Keratinocyte (primary cell): ENCODE measurements at regions not wholly inside any gene's neighbourhood (a gene's known extent, or its start where the extent isn't known, plus 50 kb on each side); places are given as distances from the start of the nearest gene placed in this dataset.

Source experiments
- DNase-seq: peaks from one replicate; pipeline ENCODE4 v3.0.0-alpha.2; 2011; ENCODE audit warnings: low read depth, missing footprints, low spot score
- FAIRE-seq: peaks from 2 replicates; lab custom pipeline; 2011; peaks lifted over from hg19 to GRCh38; lab: Jason Lieb, UNC
- H2AFZ ChIP-seq: 2 replicates; pipeline ENCODE4 v1.6.0; 2012; ENCODE audit warnings: low read length, control low read depth, inconsistent platforms; ENCODE audit not compliant: control insufficient read depth
- H3K27ac ChIP-seq: 2 replicates; pipeline ENCODE4 v1.5.1; 2011; ENCODE audit warnings: low read length; ENCODE audit not compliant: control insufficient read depth, insufficient read depth
- H3K27me3 ChIP-seq: 3 replicates; pipeline ENCODE4 v1.6.0; 2011; ENCODE audit warnings: low read length; ENCODE audit not compliant: control insufficient read depth, insufficient read depth; ENCODE audit errors: extremely low read depth
- H3K36me3 ChIP-seq, 2 experiments: 2 replicates in 1 of 2; 3 replicates in 1 of 2; pipeline ENCODE4 v1.5.1; 2011; ENCODE audit warnings: low read length in 2 of 2, mild to moderate bottlenecking in 1 of 2; ENCODE audit not compliant: control insufficient read depth in 2 of 2, insufficient read depth in 2 of 2; ENCODE audit errors: extremely low read depth in 1 of 2
- H3K4me1 ChIP-seq: 3 replicates; pipeline ENCODE4 v1.5.1; 2011; ENCODE audit warnings: low read length; ENCODE audit not compliant: control insufficient read depth, insufficient read depth; ENCODE audit errors: extremely low read depth
- H3K4me2 ChIP-seq: 3 replicates; pipeline ENCODE4 v1.6.0; 2011; ENCODE audit warnings: low read depth, low read length; ENCODE audit not compliant: control insufficient read depth, insufficient read depth; ENCODE audit errors: extremely low read depth
- H3K4me3 ChIP-seq, 3 experiments: fragments of 200-600 bp in 1 of 3; sonication (generic) in 1 of 3; 2 replicates in 2 of 3; 3 replicates in 1 of 3; pipeline ENCODE4 v1.5.1; 2011 to 2016; ENCODE audit warnings: low read length in 3 of 3, mild to moderate bottlenecking in 3 of 3, control low read depth in 2 of 3, inconsistent platforms in 1 of 3, low read depth in 1 of 3, mixed read lengths in 1 of 3, mixed run types in 1 of 3, moderate library complexity in 1 of 3; ENCODE audit not compliant: control insufficient read depth in 2 of 3, insufficient read depth in 2 of 3; ENCODE audit errors: extremely low read depth in 1 of 3
- H3K79me2 ChIP-seq: 2 replicates; pipeline ENCODE4 v1.6.0; 2012; ENCODE audit warnings: low read length; ENCODE audit not compliant: control insufficient read depth, insufficient read depth
- H3K9ac ChIP-seq: 3 replicates; pipeline ENCODE4 v1.6.0; 2011; ENCODE audit warnings: low read length; ENCODE audit not compliant: control insufficient read depth, insufficient read depth; ENCODE audit errors: extremely low read depth
- H3K9me1 ChIP-seq: 3 replicates; pipeline ENCODE4 v1.6.0; 2011; ENCODE audit warnings: low read length; ENCODE audit not compliant: control insufficient read depth, insufficient read depth; ENCODE audit errors: extremely low read depth
- H3K9me3 ChIP-seq: 2 replicates; pipeline ENCODE4 v1.5.1; 2012; ENCODE audit warnings: low read depth, low read length; ENCODE audit not compliant: control insufficient read depth
- H4K20me1 ChIP-seq: 3 replicates; pipeline ENCODE4 v1.6.0; 2011; ENCODE audit warnings: low read length; ENCODE audit not compliant: control insufficient read depth, insufficient read depth; ENCODE audit errors: extremely low read depth
- EZH2 ChIP-seq: IDR thresholded peaks from one replicate; pipeline ENCODE4 v1.6.1; 2012; ENCODE audit warnings: inconsistent platforms, mild to moderate bottlenecking, low read length, moderate library complexity
- dilution Hi-C: fragments of 300-500 bp; cut with MboI; formaldehyde crosslinking; loops from one replicate; pipeline ENCODE4 v1.7.0; 2020; ENCODE audit warnings: low sequenced_read_pairs; ENCODE audit not compliant: extremely low pct_ligation_motif_present
- TF ChIP-seq, protein P1 (sequence below), 3 experiments: IDR thresholded peaks in 1 of 3; conservative IDR thresholded peaks in 1 of 3; optimal IDR thresholded peaks in 1 of 3; 2 replicates in 2 of 3; 3 replicates in 1 of 3; pipeline versions ENCODE3 to v1.5.1; 2011; ENCODE audit warnings: low read length in 3 of 3, mild to moderate bottlenecking in 3 of 3, moderate library complexity in 2 of 3, control low read depth in 1 of 3, inconsistent platforms in 1 of 3; ENCODE audit not compliant: insufficient read depth in 2 of 3; ENCODE audit errors: extremely low read depth in 1 of 3

DNA sequence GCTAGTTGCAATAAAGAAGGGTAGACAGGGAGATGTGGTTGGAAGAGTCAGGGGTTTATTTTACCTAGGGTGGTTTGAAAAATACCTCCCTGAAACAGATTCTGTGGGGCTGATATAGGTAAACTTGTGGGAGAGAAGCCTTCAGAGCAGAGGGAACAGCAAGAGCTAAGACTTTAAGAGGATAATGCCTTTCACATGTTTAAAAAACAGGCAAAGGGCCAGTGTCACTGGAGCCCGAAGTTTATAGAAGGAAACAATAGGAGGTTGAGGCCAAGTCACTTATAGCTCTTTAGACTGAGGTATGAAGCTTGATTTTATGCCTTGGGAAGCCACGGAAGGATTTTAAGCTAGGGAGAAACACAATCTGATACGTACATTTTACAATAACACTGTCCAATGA is 448.7 kb downstream of the TAFA4 start:
- no peak for FAIRE-seq
- TF ChIP-seq EZH2 = no peak
- TF ChIP-seq, protein P1, sequence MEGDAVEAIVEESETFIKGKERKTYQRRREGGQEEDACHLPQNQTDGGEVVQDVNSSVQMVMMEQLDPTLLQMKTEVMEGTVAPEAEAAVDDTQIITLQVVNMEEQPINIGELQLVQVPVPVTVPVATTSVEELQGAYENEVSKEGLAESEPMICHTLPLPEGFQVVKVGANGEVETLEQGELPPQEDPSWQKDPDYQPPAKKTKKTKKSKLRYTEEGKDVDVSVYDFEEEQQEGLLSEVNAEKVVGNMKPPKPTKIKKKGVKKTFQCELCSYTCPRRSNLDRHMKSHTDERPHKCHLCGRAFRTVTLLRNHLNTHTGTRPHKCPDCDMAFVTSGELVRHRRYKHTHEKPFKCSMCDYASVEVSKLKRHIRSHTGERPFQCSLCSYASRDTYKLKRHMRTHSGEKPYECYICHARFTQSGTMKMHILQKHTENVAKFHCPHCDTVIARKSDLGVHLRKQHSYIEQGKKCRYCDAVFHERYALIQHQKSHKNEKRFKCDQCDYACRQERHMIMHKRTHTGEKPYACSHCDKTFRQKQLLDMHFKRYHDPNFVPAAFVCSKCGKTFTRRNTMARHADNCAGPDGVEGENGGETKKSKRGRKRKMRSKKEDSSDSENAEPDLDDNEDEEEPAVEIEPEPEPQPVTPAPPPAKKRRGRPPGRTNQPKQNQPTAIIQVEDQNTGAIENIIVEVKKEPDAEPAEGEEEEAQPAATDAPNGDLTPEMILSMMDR (optimal IDR thresholded peaks at IDR 0.05 in 1 of 3, IDR thresholded peaks at IDR 0.05 in 1 of 3, conservative IDR thresholded peaks at IDR 0.05 in 1 of 3; ENCODE audit: extremely low read depth in 1 of 3, insufficient read depth in 2 of 3, low read length in 3 of 3) = no peak
- H3K27me3 ChIP-seq = no peaks in the 10 kb centered on the region
- no peaks in the 10 kb centered on the region for H3K9me1 ChIP-seq
- no peak overlapping the region for H3K27ac ChIP-seq
- H3K4me2 ChIP-seq = no peak overlapping the region
- H3K36me3 ChIP-seq = no peaks in the 10 kb centered on the region
- no peak for DNase-seq
- H4K20me1 ChIP-seq = no peaks in the 10 kb centered on the region
- no peak overlapping the region for H3K9ac ChIP-seq
- no peaks in the 10 kb centered on the region for H3K4me1 ChIP-seq
- H3K9me3 ChIP-seq = no peaks in the 10 kb centered on the region
- dilution Hi-C loops = no loop called here
- no peak overlapping the region for H2AFZ ChIP-seq
- H3K4me3 ChIP-seq = no peak overlapping the region
- no peaks in the 10 kb centered on the region for H3K79me2 ChIP-seq

DNA sequence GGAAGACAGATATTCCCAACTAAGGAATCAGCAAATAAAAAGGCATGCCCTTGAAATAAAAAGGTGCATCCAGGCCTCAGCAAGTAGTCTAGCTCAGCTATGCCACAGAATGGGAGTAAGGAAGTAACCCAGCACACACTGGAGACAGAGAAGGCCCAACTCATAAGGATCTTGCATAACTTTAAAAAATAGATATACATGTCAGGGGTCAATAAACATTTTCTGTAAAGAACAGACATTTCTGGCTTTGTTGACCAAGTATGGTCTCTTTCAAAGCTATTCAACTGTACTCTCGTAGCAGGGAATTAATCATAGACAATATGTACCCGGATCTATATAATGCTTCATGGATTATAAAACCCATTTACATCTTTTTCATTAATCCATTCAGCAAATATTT is 449.3 kb downstream of the TAFA4 start:
- Histone ChIP-seq H3K27me3 (no peaks in the 10 kb centered on the region), H3K9me3 (no peaks in the 10 kb centered on the region), H3K36me3 (no peaks in the 10 kb centered on the region), H3K9me1 (no peaks in the 10 kb centered on the region), H4K20me1 (no peaks in the 10 kb centered on the region), H3K79me2 (no peaks in the 10 kb centered on the region), H2AFZ (no peak overlapping the region), H3K4me2 (no peak overlapping the region), H3K9ac (no peak overlapping the region), H3K4me3 (no peak overlapping the region), H3K27ac (no peak overlapping the region), H3K4me1 (no peaks in the 10 kb centered on the region)
- TF ChIP-seq, protein P1 (optimal IDR thresholded peaks at IDR 0.05 in 1 of 3, IDR thresholded peaks at IDR 0.05 in 1 of 3, conservative IDR thresholded peaks at IDR 0.05 in 1 of 3; ENCODE audit: extremely low read depth in 1 of 3, insufficient read depth in 2 of 3, low read length in 3 of 3) = no peak
- no peak for TF ChIP-seq EZH2
- FAIRE-seq (no peak), DNase-seq (no peak)
- dilution Hi-C loops = no loop called here
